Lung microvascular endothelial cell (primary cell): ENCODE measurements at regions not wholly inside any gene's neighbourhood (a gene's known extent, or its start where the extent isn't known, plus 50 kb on each side); places are given as distances from the start of the nearest gene placed in this dataset.

Experiments
- DNase-seq, 2 donors: peaks; one replicate each; pipeline versions ENCODE4 v3.0.0 to v3.0.0-alpha.2; 2010; ENCODE audit warnings: low read depth in 2 of 2

GRCh38 chrX:96311366-96311765 is 373.3 kb upstream of the DIAPH2 start:
- DNase-seq = no peak

GRCh38 chrX:96314985-96315384 is 369.7 kb upstream of the DIAPH2 start:
- peak; percentile 1 to 19 for DNase-seq

- no peak for DNase-seq
These were observed 322.8 kb upstream of the DIAPH2 start for GRCh38 chrX:96361844-96362243.

GRCh38 chrX:96372313-96373046 is 312.2 kb upstream of the DIAPH2 start:
- DNase-seq = peak; percentile 71 to 73

- DNase-seq = peak in 1 of 2 donors; percentile 0
These were observed 311.6 kb upstream of the DIAPH2 start for GRCh38 chrX:96373047-96373355.

- no peak for DNase-seq
These were observed 308.4 kb upstream of the DIAPH2 start for GRCh38 chrX:96376266-96376665.

- DNase-seq = peak; percentile 5 to 54
These were observed 304.7 kb upstream of the DIAPH2 start for GRCh38 chrX:96379951-96380350.

- DNase-seq = no peak
These were observed 302.6 kb upstream of the DIAPH2 start for GRCh38 chrX:96382018-96382417.

- no peak for DNase-seq
These were observed 301.2 kb upstream of the DIAPH2 start for GRCh38 chrX:96383428-96383827.

- no peak for DNase-seq
These were observed 298.3 kb upstream of the DIAPH2 start for GRCh38 chrX:96386325-96386724.

- DNase-seq = no peak
These were observed 297.7 kb upstream of the DIAPH2 start for GRCh38 chrX:96386981-96387380.

- DNase-seq = no peak
These were observed 296.8 kb upstream of the DIAPH2 start for GRCh38 chrX:96387801-96388200.

- no peak for DNase-seq
These were observed 295.2 kb upstream of the DIAPH2 start for GRCh38 chrX:96389281-96390047.

- no peak for DNase-seq
These were observed 290.0 kb upstream of the DIAPH2 start for GRCh38 chrX:96394598-96394997.

GRCh38 chrX:96403446-96403845 is 281.2 kb upstream of the DIAPH2 start:
- DNase-seq = peak in 1 of 2 donors; percentile 27

- no peak for DNase-seq
These were observed 278.8 kb upstream of the DIAPH2 start for GRCh38 chrX:96405842-96406241.

- DNase-seq = peak; percentile 29 to 56
These were observed 277.6 kb upstream of the DIAPH2 start for GRCh38 chrX:96407072-96407471.

- DNase-seq = peak in 1 of 2 donors; percentile 75
These were observed 277.1 kb upstream of the DIAPH2 start for GRCh38 chrX:96407501-96407900.

- no peak for DNase-seq
These were observed 276.7 kb upstream of the DIAPH2 start for GRCh38 chrX:96407981-96408380.

- no peak for DNase-seq
These were observed 273.7 kb upstream of the DIAPH2 start for GRCh38 chrX:96410927-96411326.

- DNase-seq = no peak
These were observed 266.9 kb upstream of the DIAPH2 start for GRCh38 chrX:96417695-96418094.

GRCh38 chrX:96424007-96424406 is 260.6 kb upstream of the DIAPH2 start:
- no peak for DNase-seq

- DNase-seq = no peak
These were observed 259.4 kb upstream of the DIAPH2 start for GRCh38 chrX:96425200-96425599.
